Body of pancreas (tissue), 4 donors: ENCODE measurements at regions not wholly inside any gene's neighbourhood (a gene's known extent, or its start where the extent isn't known, plus 50 kb on each side); places are given as distances from the start of the nearest gene placed in this dataset.
"Not testable (repeated sequence)": the region's sequence is repeated elsewhere in the genome, so short reads cannot be mapped to it uniquely, and the experiment has no call there.

Experiments
- ATAC-seq: fragments of 150-250 bp; one replicate; pipeline ENCODE4 v1.9.1; 2016
- DNase-seq, 4 donors: peaks; one replicate each; pipeline ENCODE4 v3.0.0-alpha.2; 2019
- H3K27ac ChIP-seq, 4 donors: fragments of 200-600 bp; sonication (generic); 1 replicate in 3 of 4; 2 replicates in 1 of 4; pipeline versions ENCODE4 v1.5.1 to v1.6.1; 2016 to 2019; ENCODE audit warnings: mild to moderate bottlenecking in 1 of 4, mixed read lengths in 1 of 4, moderate library complexity in 1 of 4
- H3K27me3 ChIP-seq, 2 donors: fragments of 200-600 bp; sonication (generic); one replicate each; pipeline ENCODE4 v1.6.0; 2016; ENCODE audit warnings: mild to moderate bottlenecking in 1 of 2
- H3K36me3 ChIP-seq, 2 donors: fragments of 200-600 bp; sonication (generic); replicated peaks in 1 of 2; 2 replicates each; pipeline ENCODE4 v1.5.1; 2016; ENCODE audit warnings: low read depth in 2 of 2; ENCODE audit not compliant: insufficient read depth in 1 of 2
- H3K4me1 ChIP-seq: fragments of 200-600 bp; sonication (generic); one replicate; pipeline ENCODE4 v1.6.0; 2016
- H3K4me3 ChIP-seq, 2 donors: fragments of 200-600 bp; sonication (generic); 1 replicate in 1 of 2; 2 replicates in 1 of 2; pipeline ENCODE4 v1.5.1; 2016 to 2019
- H3K9me3 ChIP-seq, 3 donors: fragments of 200-600 bp; sonication (generic); 1 replicate in 2 of 3; 2 replicates in 1 of 3; pipeline ENCODE4 v1.5.1; 2016
- POLR2A ChIP-seq, 3 donors: fragments of 450-650 bp; IDR thresholded peaks; one replicate each; pipeline ENCODE4 v1.6.1; 2016; ENCODE audit warnings: antibody characterized with exemption in 3 of 3, mild to moderate bottlenecking in 2 of 3
- WGBS, 2 donors: methylation state at CpG; one replicate each; pipeline ENCODE4 v1.1.5; 2017; 5-methylcytosine and 5-hydroxymethylcytosine counted together
- intact Hi-C: fragments of 100-400 bp; cut with DNase I; formaldehyde crosslinking; loops from one replicate; pipeline ENCODE4 v1.15.1; 2023
- TF ChIP-seq, protein P1 (sequence below), 7 experiments: fragments of 450-650 bp in 4 of 7; fragments of 200-600 bp in 3 of 7; sonication (generic) in 3 of 7; IDR thresholded peaks; one replicate each; pipeline ENCODE4 v1.5.1; 2016 to 2019; ENCODE audit warnings: antibody characterized with exemption in 7 of 7

DNA sequence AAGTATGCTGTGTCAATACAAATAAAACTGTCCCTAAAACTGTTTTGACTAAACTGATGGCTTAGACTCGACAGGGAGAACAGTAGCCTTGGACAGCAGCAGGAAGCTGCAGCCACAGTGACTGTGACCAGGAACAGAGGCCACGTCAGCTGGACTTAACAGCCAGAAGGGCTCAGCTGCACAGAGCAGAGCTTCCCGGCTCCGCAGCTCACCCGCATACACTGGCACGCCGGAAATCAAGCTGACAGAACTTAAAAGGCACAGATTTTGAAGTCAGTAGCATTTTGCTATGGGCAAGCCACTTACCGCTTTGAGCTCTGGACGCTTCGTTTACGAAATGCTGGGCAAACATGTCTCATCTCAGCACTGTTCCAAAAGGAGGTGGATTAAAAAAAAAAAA, 769.7 kb upstream of the AUTS2 start:
- intact Hi-C loops = no loop called here
- WGBS, 2 donors = 61 to 75% methylated on average over 11 of the region's 11 CpGs
- TF ChIP-seq POLR2A (IDR thresholded peaks at IDR 0.05) = no peak
- TF ChIP-seq, protein P1, sequence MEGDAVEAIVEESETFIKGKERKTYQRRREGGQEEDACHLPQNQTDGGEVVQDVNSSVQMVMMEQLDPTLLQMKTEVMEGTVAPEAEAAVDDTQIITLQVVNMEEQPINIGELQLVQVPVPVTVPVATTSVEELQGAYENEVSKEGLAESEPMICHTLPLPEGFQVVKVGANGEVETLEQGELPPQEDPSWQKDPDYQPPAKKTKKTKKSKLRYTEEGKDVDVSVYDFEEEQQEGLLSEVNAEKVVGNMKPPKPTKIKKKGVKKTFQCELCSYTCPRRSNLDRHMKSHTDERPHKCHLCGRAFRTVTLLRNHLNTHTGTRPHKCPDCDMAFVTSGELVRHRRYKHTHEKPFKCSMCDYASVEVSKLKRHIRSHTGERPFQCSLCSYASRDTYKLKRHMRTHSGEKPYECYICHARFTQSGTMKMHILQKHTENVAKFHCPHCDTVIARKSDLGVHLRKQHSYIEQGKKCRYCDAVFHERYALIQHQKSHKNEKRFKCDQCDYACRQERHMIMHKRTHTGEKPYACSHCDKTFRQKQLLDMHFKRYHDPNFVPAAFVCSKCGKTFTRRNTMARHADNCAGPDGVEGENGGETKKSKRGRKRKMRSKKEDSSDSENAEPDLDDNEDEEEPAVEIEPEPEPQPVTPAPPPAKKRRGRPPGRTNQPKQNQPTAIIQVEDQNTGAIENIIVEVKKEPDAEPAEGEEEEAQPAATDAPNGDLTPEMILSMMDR (IDR thresholded peaks at IDR 0.05) = no peak

DNA sequence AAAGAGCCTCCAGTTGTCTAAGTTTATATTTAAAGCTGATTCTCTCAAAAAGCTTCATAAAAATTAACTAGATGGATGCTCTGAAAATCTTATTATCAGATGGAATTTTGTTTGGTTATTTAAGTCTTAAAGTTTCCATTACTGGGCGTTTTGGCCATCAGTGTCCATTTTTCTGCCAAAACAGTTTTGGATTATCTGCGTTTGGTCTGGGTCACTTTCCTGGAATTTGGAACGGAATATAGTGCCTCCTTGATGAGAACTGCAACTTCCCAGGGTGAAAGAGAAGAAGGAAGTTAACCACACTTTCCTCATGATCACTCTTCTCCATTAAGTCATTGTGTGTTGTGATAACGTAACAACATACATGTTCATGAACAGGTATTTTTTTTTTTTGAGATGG, 764.9 kb upstream of the AUTS2 start:
- Histone ChIP-seq H3K4me3 (no peak overlapping the region), H3K9me3 (no peaks in the 10 kb centered on the region), H3K4me1 (no peaks in the 10 kb centered on the region), H3K27ac (no peak overlapping the region), H3K27me3 (no peaks in the 10 kb centered on the region), H3K36me3 (no peaks in the 10 kb centered on the region)
- TF ChIP-seq, protein P1 (IDR thresholded peaks at IDR 0.05) = no peak
- TF ChIP-seq POLR2A (IDR thresholded peaks at IDR 0.05) = no peak
- ATAC-seq = no peak
- WGBS, 2 donors = 53 to 57% methylated on average over 4 of the region's 4 CpGs
- intact Hi-C loops = no loop called here
- no peak for DNase-seq

More for the DNA sequence above, 769.7 kb upstream of the AUTS2 start:
- no peak overlapping the region for H3K4me3 ChIP-seq
- no peaks in the 10 kb centered on the region for H3K27me3 ChIP-seq
- no peaks in the 10 kb centered on the region for H3K4me1 ChIP-seq
- ATAC-seq (no peak), DNase-seq (no peak)
- H3K36me3 ChIP-seq = no peaks in the 10 kb centered on the region
- no peaks in the 10 kb centered on the region for H3K9me3 ChIP-seq
- no peak overlapping the region for H3K27ac ChIP-seq

DNA sequence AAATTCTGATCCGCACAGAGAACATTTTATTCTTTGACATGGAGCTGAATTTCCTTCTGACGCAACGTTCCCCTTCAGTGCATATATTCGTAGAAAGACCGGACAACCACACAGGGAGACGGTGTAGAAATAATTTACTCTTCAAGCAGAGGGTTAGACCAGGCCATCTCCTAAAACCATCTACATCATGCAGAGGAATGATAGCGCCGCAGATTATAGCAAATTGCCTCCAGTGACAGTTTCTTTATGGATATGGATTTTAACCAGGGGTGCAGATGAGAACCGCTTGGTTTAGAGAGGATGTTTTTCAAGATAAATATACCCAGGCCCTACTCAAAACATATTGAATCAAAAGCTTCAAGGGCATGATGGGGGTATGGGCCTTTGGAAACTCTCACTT, 759.3 kb upstream of the AUTS2 start:
- Histone ChIP-seq H3K4me3 (no peak overlapping the region), H3K4me1 (no peaks in the 10 kb centered on the region), H3K9me3 (no peaks in the 10 kb centered on the region), H3K27ac (no peak overlapping the region), H3K36me3 (no peaks in the 10 kb centered on the region), H3K27me3 (no peaks in the 10 kb centered on the region)
- WGBS, 2 donors = 91 to 96% methylated on average over 9 of the region's 9 CpGs
- ATAC-seq = no peak
- no peak for TF ChIP-seq POLR2A (IDR thresholded peaks at IDR 0.05)
- TF ChIP-seq, protein P1 (IDR thresholded peaks at IDR 0.05) = no peak
- intact Hi-C loops = no loop called here
- DNase-seq = no peak

DNA sequence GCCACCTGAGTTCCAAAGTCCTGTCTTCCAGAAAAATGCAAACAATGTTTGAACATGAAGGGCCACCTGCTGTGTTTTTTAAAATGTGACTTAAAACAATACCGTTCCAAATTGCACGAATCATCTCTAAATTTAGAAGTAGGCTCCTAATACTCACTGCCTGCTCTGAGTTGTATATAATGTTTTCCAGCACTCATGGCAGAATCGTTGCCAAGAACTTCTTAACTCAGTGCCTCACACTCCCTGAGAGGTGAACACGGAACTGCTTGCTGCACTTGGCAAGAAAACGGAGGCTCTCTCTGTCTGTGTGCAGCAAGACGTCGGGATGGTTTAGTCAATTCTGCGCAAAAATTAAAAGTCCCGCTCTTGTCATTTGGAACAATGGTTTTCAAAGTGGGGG, 757.3 kb upstream of the AUTS2 start:
- peak; percentile 53 for ATAC-seq
- intact Hi-C loops = no loop called here
- no peaks in the 10 kb centered on the region for H3K36me3 ChIP-seq
- no peak for TF ChIP-seq POLR2A (IDR thresholded peaks at IDR 0.05)
- TF ChIP-seq, protein P1 (IDR thresholded peaks at IDR 0.05) = no peak
- peak overlapping the region in 1 of 4 donors; percentile 4 for H3K27ac ChIP-seq
- DNase-seq = no peak
- 60 to 61% methylated on average over 9 of the region's 9 CpGs for WGBS, 2 donors
- H3K4me3 ChIP-seq = no peak overlapping the region
- H3K4me1 ChIP-seq = no peaks in the 10 kb centered on the region
- H3K27me3 ChIP-seq = no peaks in the 10 kb centered on the region
- no peaks in the 10 kb centered on the region for H3K9me3 ChIP-seq

DNA sequence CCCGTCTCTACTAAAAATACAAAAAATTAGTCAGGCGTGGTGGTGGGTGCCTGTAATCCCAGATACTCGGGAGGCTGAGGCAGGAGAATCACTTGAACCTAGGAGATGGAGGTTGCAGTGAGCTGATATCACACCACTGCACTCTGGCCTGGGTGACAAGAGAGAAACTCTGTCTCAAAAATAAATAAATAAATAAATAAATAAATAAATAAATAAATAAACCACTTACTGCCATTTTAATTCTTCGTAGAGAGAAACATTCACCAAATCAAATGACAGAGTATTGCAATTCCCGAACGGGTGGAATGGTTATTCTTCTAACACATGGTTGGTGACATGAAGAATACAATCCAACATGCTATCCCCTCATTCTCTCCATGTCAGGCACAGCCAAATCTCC, 754.3 kb upstream of the AUTS2 start:
- intact Hi-C loops, H3K27ac ChIP-seq, DNase-seq, H3K4me3 ChIP-seq, H3K9me3 ChIP-seq, ATAC-seq, H3K27me3 ChIP-seq, H3K36me3 ChIP-seq, H3K4me1 ChIP-seq: not testable (repeated sequence)
- 85 to 86% methylated on average over 6 of the region's 6 CpGs for WGBS, 2 donors
